WTC11 (cell line): ENCODE measurements at regions not wholly inside any gene's neighbourhood (a gene's known extent, or its start where the extent isn't known, plus 50 kb on each side); places are given as distances from the start of the nearest gene placed in this dataset.

Experiments used
- ATAC-seq: fragments of 200-7000 bp; cut with Tn5 transposase; 2 replicates; pipeline ENCODE4 v1.10.0; 2021; ENCODE audit warnings: mild to moderate bottlenecking, moderate library complexity
- CTCF ChIA-PET: fragments of 300-600 bp; sonication (Branson Sonifier 250); formaldehyde crosslinking; loops from one replicate; lab custom pipeline; 2021; ENCODE audit warnings: antibody characterized with exemption; lab: Charles Lee
- POLR2A ChIA-PET: fragments of 350-600 bp; sonication (Branson Sonifier 250); formaldehyde crosslinking; loops from one replicate; lab custom pipeline; 2021; ENCODE audit warnings: antibody characterized with exemption; lab: Charles Lee
- DNase-seq: peaks from one replicate; pipeline ENCODE4 v3.0.0; 2021; ENCODE audit warnings: low spot score
- H3K27ac Mint-ChIP-seq: 2 replicates; pipeline ENCODE4 v1.8.0; 2021; ENCODE audit warnings: mixed read lengths
- H3K27me3 Mint-ChIP-seq: 2 replicates; pipeline ENCODE4 v1.8.0; 2021; ENCODE audit warnings: low read depth, mild to moderate bottlenecking, moderate library complexity, mixed read lengths
- H3K36me3 Mint-ChIP-seq: 2 replicates; pipeline ENCODE4 v1.8.0; 2021; ENCODE audit warnings: mixed read lengths
- H3K4me1 Mint-ChIP-seq: 2 replicates; pipeline ENCODE4 v1.8.0; 2022; ENCODE audit warnings: mixed read lengths
- H3K4me3 Mint-ChIP-seq: 2 replicates; pipeline ENCODE4 v1.8.0; 2021; ENCODE audit warnings: mild to moderate bottlenecking, moderate library complexity, mixed read lengths
- H3K9me3 Mint-ChIP-seq: 2 replicates; pipeline ENCODE4 v1.8.0; 2021; ENCODE audit warnings: mixed read lengths
- ATF6 ChIP-seq: sonication (generic); formaldehyde crosslinking; IDR thresholded peaks from 2 replicates; pipeline ENCODE4 v1.8.1; 2023; ENCODE audit warnings: mild to moderate bottlenecking, missing genetic modification reagents
- CREB1 ChIP-seq: sonication (generic); formaldehyde crosslinking; IDR thresholded peaks from 2 replicates; pipeline ENCODE4 v1.8.0; 2023; ENCODE audit warnings: mild to moderate bottlenecking, missing genetic modification reagents
- E2F5 ChIP-seq: sonication (generic); formaldehyde crosslinking; IDR thresholded peaks from 2 replicates; pipeline ENCODE4 v1.8.1; 2022; ENCODE audit warnings: mild to moderate bottlenecking, moderate library complexity, missing genetic modification reagents
- GRHL2 ChIP-seq: fragments of 250-450 bp; sonication (Bioruptor Pico); IDR thresholded peaks from 2 replicates; pipeline ENCODE4 v1.8.0; 2022; ENCODE audit warnings: mild to moderate bottlenecking, moderate library complexity; ENCODE audit not compliant: insufficient replicate concordance, severe bottlenecking
- MYBL2 ChIP-seq: sonication (generic); formaldehyde crosslinking; IDR thresholded peaks from 2 replicates; pipeline ENCODE4 v1.8.1; 2023; ENCODE audit warnings: mild to moderate bottlenecking, moderate library complexity, missing genetic modification reagents
- NFYB ChIP-seq: sonication (generic); formaldehyde crosslinking; conservative IDR thresholded peaks from 2 replicates; pipeline ENCODE4 v1.8.0; 2022; ENCODE audit warnings: low read depth, missing genetic modification reagents
- RORB ChIP-seq: fragments of 250-450 bp; sonication (Bioruptor Pico); IDR thresholded peaks from 2 replicates; pipeline ENCODE4 v1.9.0; 2021; ENCODE audit warnings: mild to moderate bottlenecking
- TCF7 ChIP-seq: sonication (generic); formaldehyde crosslinking; IDR thresholded peaks from 2 replicates; pipeline ENCODE4 v1.8.0; 2022; ENCODE audit warnings: mild to moderate bottlenecking, low read depth, missing genetic modification reagents, moderate library complexity
- TEAD4 ChIP-seq: sonication (generic); formaldehyde crosslinking; IDR thresholded peaks from 2 replicates; pipeline ENCODE4 v1.8.0; 2022; ENCODE audit warnings: mild to moderate bottlenecking, missing genetic modification reagents
- USF1 ChIP-seq: sonication (generic); formaldehyde crosslinking; IDR thresholded peaks from 2 replicates; pipeline ENCODE4 v1.8.0; 2022; ENCODE audit warnings: mild to moderate bottlenecking, missing genetic modification reagents
- ZNF232 ChIP-seq: sonication (generic); formaldehyde crosslinking; IDR thresholded peaks from 2 replicates; pipeline ENCODE4 v1.8.0; 2022; ENCODE audit warnings: mild to moderate bottlenecking, missing genetic modification reagents
- ZNF423 ChIP-seq: fragments of 250-450 bp; sonication (Bioruptor Pico); IDR thresholded peaks from 2 replicates; pipeline ENCODE4 v2.1.2; 2022; ENCODE audit warnings: mild to moderate bottlenecking, moderate library complexity
- ZNF425 ChIP-seq: fragments of 250-450 bp; sonication (Bioruptor Pico); conservative IDR thresholded peaks from 2 replicates; pipeline ENCODE4 v1.9.0; 2021; ENCODE audit warnings: mild to moderate bottlenecking
- TF ChIP-seq, protein P1 (sequence below): fragments of 250-450 bp; sonication (Bioruptor Pico); IDR thresholded peaks from 2 replicates; pipeline ENCODE4 v1.8.0; 2021; ENCODE audit warnings: mild to moderate bottlenecking
- TF ChIP-seq, protein P2 (sequence below): sonication (generic); formaldehyde crosslinking; IDR thresholded peaks from 2 replicates; pipeline ENCODE4 v1.8.0; 2022; ENCODE audit warnings: mild to moderate bottlenecking, missing genetic modification reagents
- TF ChIP-seq, protein P3 (sequence below): fragments of 200-600 bp; IDR thresholded peaks from 2 replicates; pipeline ENCODE4 v1.8.0; 2022; ENCODE audit warnings: antibody characterized with exemption
- TF ChIP-seq, protein P4 (sequence below): sonication (generic); formaldehyde crosslinking; IDR thresholded peaks from 2 replicates; pipeline ENCODE4 v1.8.1; 2022; ENCODE audit warnings: low read depth, missing genetic modification reagents, borderline replicate concordance

DNA sequence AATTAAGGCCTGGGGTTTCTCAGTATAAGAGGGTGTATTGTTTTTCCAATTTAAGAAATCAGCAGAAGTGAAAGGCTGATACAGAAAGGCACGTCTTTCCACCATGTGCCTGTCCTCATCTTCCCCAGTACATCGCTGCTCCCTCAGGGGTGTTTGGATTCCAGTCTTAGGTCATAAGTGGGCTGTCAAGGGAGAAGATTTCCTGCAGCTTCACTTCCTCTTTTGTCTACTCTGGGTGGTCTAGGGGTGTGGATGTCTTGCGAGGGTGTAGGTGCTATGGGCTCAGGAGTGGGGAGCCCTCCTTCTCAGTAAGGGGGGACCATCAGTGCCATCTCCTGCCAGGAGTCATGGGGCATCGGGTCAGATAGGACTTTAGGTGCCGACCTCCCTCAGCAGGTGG lies 999.8 kb upstream of the NCAM2 start:
- ATAC-seq: no peak
- Mint-ChIP-seq H3K9me3 (peaks cover 15% of the 10 kb centered on the region), H3K4me1 (peaks cover 8% of the 10 kb centered on the region), H3K4me3 (no peak overlapping the region), H3K27ac (no peak overlapping the region), H3K27me3 (no peaks in the 10 kb centered on the region), H3K36me3 (peaks cover 8% of the 10 kb centered on the region)
- CTCF ChIA-PET: no interaction called here
- DNase-seq: no peak
- POLR2A ChIA-PET: no interaction called here
- TF ChIP-seq, protein P1, sequence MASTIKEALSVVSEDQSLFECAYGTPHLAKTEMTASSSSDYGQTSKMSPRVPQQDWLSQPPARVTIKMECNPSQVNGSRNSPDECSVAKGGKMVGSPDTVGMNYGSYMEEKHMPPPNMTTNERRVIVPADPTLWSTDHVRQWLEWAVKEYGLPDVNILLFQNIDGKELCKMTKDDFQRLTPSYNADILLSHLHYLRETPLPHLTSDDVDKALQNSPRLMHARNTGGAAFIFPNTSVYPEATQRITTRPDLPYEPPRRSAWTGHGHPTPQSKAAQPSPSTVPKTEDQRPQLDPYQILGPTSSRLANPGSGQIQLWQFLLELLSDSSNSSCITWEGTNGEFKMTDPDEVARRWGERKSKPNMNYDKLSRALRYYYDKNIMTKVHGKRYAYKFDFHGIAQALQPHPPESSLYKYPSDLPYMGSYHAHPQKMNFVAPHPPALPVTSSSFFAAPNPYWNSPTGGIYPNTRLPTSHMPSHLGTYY (CRISPR knock-in tag): no peak
- TF ChIP-seq RORB (CRISPR knock-in tag): no peak
- TF ChIP-seq, protein P2, sequence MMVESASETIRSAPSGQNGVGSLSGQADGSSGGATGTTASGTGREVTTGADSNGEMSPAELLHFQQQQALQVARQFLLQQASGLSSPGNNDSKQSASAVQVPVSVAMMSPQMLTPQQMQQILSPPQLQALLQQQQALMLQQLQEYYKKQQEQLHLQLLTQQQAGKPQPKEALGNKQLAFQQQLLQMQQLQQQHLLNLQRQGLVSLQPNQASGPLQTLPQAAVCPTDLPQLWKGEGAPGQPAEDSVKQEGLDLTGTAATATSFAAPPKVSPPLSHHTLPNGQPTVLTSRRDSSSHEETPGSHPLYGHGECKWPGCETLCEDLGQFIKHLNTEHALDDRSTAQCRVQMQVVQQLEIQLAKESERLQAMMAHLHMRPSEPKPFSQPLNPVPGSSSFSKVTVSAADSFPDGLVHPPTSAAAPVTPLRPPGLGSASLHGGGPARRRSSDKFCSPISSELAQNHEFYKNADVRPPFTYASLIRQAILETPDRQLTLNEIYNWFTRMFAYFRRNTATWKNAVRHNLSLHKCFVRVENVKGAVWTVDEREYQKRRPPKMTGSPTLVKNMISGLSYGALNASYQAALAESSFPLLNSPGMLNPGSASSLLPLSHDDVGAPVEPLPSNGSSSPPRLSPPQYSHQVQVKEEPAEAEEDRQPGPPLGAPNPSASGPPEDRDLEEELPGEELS (CRISPR knock-in tag): no peak
- TF ChIP-seq, protein P3, sequence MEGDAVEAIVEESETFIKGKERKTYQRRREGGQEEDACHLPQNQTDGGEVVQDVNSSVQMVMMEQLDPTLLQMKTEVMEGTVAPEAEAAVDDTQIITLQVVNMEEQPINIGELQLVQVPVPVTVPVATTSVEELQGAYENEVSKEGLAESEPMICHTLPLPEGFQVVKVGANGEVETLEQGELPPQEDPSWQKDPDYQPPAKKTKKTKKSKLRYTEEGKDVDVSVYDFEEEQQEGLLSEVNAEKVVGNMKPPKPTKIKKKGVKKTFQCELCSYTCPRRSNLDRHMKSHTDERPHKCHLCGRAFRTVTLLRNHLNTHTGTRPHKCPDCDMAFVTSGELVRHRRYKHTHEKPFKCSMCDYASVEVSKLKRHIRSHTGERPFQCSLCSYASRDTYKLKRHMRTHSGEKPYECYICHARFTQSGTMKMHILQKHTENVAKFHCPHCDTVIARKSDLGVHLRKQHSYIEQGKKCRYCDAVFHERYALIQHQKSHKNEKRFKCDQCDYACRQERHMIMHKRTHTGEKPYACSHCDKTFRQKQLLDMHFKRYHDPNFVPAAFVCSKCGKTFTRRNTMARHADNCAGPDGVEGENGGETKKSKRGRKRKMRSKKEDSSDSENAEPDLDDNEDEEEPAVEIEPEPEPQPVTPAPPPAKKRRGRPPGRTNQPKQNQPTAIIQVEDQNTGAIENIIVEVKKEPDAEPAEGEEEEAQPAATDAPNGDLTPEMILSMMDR: no peak

DNA sequence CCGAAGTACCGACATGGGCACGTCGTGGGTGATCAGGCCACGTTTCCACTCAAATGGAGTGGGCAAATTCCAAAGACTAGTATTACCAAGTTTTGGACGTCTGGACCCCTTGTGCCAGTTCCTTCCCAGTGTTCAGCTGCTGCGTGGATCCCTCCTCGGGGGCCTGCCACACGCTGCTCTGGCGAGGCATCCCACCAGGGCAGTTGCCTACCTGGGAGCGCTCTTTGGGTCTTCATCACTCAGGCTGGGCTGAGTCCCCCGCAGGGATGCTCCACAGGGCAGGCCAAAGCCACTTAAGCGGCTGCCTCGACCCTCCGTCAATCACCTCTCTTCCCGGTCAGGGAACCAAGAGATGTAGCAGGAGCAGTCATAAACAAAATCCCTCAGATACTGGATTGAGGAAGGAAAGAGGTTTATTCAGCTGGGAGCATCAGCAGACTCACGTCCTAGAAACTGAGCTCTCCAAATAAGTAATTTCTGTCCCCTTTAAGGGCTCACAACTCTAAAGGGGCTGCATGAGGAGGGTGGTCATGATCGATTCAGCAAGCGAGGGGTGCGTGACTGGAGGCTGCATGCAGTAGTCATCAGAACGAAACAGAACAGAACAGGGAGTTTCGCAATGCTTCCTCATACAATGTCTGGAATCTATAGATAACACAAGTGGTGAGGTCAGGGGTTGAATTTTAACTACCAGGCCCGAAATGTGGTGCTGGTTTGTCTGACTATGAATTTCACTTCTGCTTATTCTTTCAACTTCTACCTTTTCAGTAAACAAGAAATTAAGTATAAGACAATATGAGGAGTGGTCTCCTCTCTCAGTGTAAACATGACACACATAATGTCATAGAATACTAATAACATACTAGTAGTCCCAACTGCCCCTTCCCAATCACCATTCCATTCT lies 998.6 kb upstream of the NCAM2 start:
- no peak for TF ChIP-seq GRHL2 (CRISPR knock-in tag)
- TF ChIP-seq TEAD4 (CRISPR knock-in tag): no peak
- no peak for TF ChIP-seq TCF7 (CRISPR knock-in tag)
- no peak for TF ChIP-seq ATF6 (CRISPR knock-in tag)
- TF ChIP-seq ZNF232 (CRISPR knock-in tag): no peak
- TF ChIP-seq MYBL2 (CRISPR knock-in tag): no peak
- no peak for TF ChIP-seq ZNF425
- no peak for TF ChIP-seq E2F5 (CRISPR knock-in tag)
- TF ChIP-seq, protein P4, sequence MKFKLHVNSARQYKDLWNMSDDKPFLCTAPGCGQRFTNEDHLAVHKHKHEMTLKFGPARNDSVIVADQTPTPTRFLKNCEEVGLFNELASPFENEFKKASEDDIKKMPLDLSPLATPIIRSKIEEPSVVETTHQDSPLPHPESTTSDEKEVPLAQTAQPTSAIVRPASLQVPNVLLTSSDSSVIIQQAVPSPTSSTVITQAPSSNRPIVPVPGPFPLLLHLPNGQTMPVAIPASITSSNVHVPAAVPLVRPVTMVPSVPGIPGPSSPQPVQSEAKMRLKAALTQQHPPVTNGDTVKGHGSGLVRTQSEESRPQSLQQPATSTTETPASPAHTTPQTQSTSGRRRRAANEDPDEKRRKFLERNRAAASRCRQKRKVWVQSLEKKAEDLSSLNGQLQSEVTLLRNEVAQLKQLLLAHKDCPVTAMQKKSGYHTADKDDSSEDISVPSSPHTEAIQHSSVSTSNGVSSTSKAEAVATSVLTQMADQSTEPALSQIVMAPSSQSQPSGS (CRISPR knock-in tag): no peak
- TF ChIP-seq RORB (CRISPR knock-in tag): no peak
- no peak for TF ChIP-seq ZNF423 (CRISPR knock-in tag)
- no peak for TF ChIP-seq USF1 (CRISPR knock-in tag)
- no peak for TF ChIP-seq NFYB (CRISPR knock-in tag)
- no peak for TF ChIP-seq CREB1
- TF ChIP-seq, protein P2 (CRISPR knock-in tag): no peak
- H3K36me3 Mint-ChIP-seq: peaks cover 8% of the 10 kb centered on the region
- H3K27ac Mint-ChIP-seq: no peak overlapping the region
- H3K9me3 Mint-ChIP-seq: peaks cover 15% of the 10 kb centered on the region
- ATAC-seq: no peak
- H3K4me3 Mint-ChIP-seq: no peak overlapping the region
- POLR2A ChIA-PET: no interaction called here
- H3K4me1 Mint-ChIP-seq: no peaks in the 10 kb centered on the region
- DNase-seq: no peak
- H3K27me3 Mint-ChIP-seq: no peaks in the 10 kb centered on the region
- CTCF ChIA-PET: no interaction called here
